IPS-20b (cell line): ENCODE measurements at regions not wholly inside any gene's neighbourhood (a gene's known extent, or its start where the extent isn't known, plus 50 kb on each side); places are given as distances from the start of the nearest gene placed in this dataset.

ENCODE experiments used
- H3K27ac ChIP-seq: one replicate; pipeline ENCODE4 v1.5.1; 2013; ENCODE audit warnings: low read length
- H3K27me3 ChIP-seq: 2 replicates; pipeline ENCODE4 v1.6.1; 2013; ENCODE audit warnings: mild to moderate bottlenecking, low read length, inconsistent platforms; ENCODE audit not compliant: insufficient read depth
- H3K36me3 ChIP-seq: 2 replicates; pipeline ENCODE4 v1.6.1; 2013; ENCODE audit warnings: low read depth, mild to moderate bottlenecking, inconsistent platforms, low read length, moderate library complexity; ENCODE audit not compliant: insufficient read depth
- H3K4me1 ChIP-seq: 2 replicates; pipeline ENCODE4 v1.6.1; 2013; ENCODE audit warnings: mild to moderate bottlenecking, control low read depth, inconsistent platforms, low read length, moderate library complexity; ENCODE audit not compliant: insufficient read depth
- H3K4me3 ChIP-seq: 2 replicates; pipeline ENCODE4 v1.5.1; 2013; ENCODE audit warnings: mild to moderate bottlenecking, low read length, inconsistent platforms
- H3K9ac ChIP-seq: 2 replicates; pipeline ENCODE4 v1.6.1; 2013; ENCODE audit warnings: low read depth, mild to moderate bottlenecking, inconsistent platforms, low read length, moderate library complexity
- H3K9me3 ChIP-seq: 2 replicates; pipeline ENCODE4 v1.6.1; 2013; ENCODE audit warnings: mild to moderate bottlenecking, low read depth, low read length, inconsistent platforms; ENCODE audit not compliant: insufficient read depth

DNA sequence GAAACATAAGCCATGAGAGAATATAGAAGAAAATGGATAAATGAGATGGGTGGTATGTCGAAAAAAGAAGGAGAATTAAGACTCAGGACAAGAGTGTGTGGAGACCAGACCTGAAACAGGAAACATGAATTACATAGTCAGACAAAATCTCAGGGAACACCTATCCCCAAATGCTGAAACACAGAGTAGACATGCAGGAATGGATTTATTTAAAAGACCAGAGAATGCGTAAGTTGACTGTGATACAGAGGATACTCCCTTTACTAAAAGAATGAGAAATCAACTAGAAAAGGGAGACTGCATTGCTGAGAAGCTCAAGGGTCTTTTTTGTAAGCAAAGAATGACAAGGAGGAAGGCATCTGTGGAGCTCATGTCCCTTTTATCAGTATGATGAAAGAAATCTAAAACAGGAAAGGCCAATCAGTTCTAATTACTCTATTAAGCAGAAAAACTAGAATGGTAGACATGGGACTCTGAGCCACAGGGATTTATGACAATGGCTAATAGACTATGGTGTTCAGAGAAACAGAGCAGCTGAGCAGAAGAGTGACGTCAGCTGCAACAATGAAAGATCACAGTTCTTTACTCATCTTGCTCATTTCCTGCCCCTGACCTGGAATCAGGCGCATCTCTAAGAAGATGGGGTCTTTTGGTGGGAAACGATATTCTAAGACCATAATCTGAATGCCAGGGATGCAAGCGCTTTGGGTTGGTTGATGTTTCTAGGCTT lies 138.9 kb upstream of the DHRS4 start:
- Histone ChIP-seq H3K4me3 (no peak overlapping the region), H3K27me3 (no peaks in the 10 kb centered on the region), H3K9ac (no peak overlapping the region), H3K27ac (no peak overlapping the region), H3K9me3 (no peaks in the 10 kb centered on the region), H3K36me3 (no peaks in the 10 kb centered on the region), H3K4me1 (no peaks in the 10 kb centered on the region)

DNA sequence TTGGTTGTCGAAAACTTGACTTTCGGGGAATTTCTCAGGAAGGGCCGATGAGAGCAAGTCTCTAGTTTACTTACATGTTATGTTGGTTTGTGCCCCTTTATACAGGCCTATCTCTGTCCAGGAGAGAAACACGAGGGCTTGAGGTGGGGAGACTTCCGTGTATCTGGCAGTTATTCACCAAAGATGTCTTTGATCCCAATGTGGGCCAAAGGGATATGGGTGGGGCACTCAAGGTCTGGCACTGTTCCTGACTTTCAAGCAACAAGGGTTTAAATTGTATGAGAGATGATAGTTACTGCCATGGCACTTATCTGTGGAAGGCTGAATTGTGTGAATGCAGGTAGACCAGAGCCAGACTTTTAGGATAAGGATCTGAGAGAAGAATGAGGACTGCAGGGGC lies 137.2 kb upstream of the DHRS4 start:
- Histone ChIP-seq H3K4me3 (no peak overlapping the region), H3K9ac (no peak overlapping the region)

GRCh38 chr14:23817164-23817767 lies 136.3 kb upstream of the DHRS4 start:
- H3K36me3 ChIP-seq = no peaks in the 10 kb centered on the region
- no peak overlapping the region for H3K9ac ChIP-seq
- no peak overlapping the region for H3K4me3 ChIP-seq
- no peak overlapping the region for H3K27ac ChIP-seq
- no peaks in the 10 kb centered on the region for H3K9me3 ChIP-seq
- no peaks in the 10 kb centered on the region for H3K27me3 ChIP-seq
- H3K4me1 ChIP-seq = no peaks in the 10 kb centered on the region

More for the DNA sequence above, 137.2 kb upstream of the DHRS4 start:
- no peaks in the 10 kb centered on the region for H3K27me3 ChIP-seq
- no peaks in the 10 kb centered on the region for H3K36me3 ChIP-seq
- H3K9me3 ChIP-seq = no peaks in the 10 kb centered on the region
- H3K27ac ChIP-seq = no peak overlapping the region
- H3K4me1 ChIP-seq = no peaks in the 10 kb centered on the region

DNA sequence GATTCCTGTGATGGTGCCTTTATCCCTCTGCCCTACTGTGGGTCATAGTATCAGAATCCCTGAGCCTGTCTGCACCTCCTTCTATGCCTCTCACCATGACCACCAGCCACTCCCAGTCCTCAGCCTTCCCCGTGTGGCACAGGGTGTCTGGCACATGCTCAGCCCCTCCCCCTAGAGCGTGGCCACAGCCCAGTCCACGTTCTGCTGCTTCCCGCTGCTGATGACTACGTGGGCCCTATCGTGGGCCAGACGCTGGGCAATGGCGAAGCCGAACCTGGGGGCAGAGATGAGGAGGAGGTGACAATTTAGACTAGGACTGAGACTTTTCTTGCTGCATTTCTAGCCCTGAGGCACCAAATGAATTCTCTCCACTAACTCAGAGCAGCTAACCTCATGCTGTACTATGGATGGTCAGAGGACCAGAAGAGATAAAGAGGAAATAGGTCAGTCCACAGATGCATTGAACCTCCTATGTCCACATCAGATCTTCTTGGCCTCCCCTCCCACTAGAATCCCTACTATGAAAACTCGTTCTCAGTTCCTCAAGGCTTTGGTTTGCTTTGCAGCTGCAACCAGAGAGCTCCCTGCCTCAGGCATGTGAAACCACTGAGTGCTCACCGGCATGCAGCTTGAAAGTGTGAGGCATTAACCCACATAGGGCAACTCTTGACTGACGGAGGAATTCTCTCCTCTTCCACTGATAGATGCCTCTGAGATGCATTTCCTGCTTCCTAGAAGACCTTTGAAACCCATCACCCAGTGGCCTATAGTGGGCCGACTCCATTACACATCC lies 126.3 kb upstream of the DHRS4 start:
- Histone ChIP-seq H3K27me3 (no peaks in the 10 kb centered on the region), H3K9ac (no peak overlapping the region)

GRCh38 chr14:23828001-23828400 lies 125.6 kb upstream of the DHRS4 start:
- Histone ChIP-seq H3K27ac (no peak overlapping the region), H3K36me3 (no peaks in the 10 kb centered on the region), H3K9me3 (no peaks in the 10 kb centered on the region), H3K4me1 (no peaks in the 10 kb centered on the region), H3K9ac (no peak overlapping the region), H3K4me3 (no peak overlapping the region), H3K27me3 (no peaks in the 10 kb centered on the region)

More for the DNA sequence above, 126.3 kb upstream of the DHRS4 start:
- H3K9me3 ChIP-seq = no peaks in the 10 kb centered on the region
- H3K4me3 ChIP-seq = no peak overlapping the region
- H3K27ac ChIP-seq = no peak overlapping the region
- no peaks in the 10 kb centered on the region for H3K36me3 ChIP-seq
- no peaks in the 10 kb centered on the region for H3K4me1 ChIP-seq

DNA sequence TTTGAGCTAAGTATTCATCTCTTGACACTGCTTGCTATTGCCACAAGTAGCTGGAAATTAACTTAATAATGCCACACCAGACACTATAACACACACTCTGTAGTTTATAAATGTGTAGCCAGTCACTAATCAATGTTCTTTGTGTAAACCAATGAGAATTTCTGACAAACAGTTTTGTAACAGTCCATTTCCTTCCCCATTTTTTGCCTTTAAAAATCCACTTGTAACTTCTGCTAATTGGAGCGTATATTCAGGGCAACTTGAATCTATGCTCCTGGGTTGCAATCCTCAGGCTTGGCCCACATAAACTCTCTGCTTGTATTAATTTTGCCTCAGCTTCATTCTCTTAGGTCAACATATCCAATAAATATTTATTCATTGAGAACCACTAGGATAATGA lies 125.0 kb upstream of the DHRS4 start:
- H3K4me1 ChIP-seq = no peaks in the 10 kb centered on the region

DNA sequence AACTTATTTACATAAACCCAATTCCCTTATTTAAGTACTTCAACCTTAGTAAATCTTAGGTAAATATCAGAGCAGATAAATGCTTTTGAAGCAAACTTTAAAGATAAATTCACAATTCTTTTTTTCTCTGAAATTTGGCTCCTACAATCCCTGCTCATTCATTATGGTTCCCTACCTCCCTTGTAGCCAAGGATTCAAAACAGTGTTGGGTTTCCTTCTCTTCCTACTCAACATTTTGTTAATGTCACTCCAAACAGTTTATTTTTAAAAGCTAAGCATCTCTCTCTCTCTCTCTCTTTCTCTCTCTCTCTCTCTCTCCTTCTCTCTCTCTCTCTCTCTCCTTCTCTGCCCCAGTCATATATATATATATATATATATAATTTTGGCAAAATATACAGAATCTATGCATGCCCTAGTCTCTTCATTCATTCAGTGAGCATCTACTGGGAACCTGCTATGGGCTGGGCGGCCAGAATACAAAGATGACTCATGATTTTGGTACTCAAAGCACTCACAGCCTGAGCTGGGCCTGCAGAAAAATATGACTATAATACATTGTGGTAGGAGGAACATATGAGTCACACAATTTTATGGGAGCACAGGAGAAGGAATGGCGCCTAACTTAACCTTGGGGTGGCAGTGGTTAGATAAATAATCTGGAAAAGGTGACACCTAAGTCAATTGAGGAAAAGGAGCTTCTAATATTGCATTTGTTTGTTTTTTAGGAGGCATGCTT lies 123.7 kb upstream of the DHRS4 start:
- Histone ChIP-seq H3K4me1 (no peaks in the 10 kb centered on the region), H3K4me3 (no peak overlapping the region), H3K9ac (no peak overlapping the region), H3K27ac (no peak overlapping the region), H3K27me3 (no peaks in the 10 kb centered on the region), H3K9me3 (no peaks in the 10 kb centered on the region), H3K36me3 (no peaks in the 10 kb centered on the region)

More for the DNA sequence above, 125.0 kb upstream of the DHRS4 start:
- H3K36me3 ChIP-seq = no peaks in the 10 kb centered on the region
- no peaks in the 10 kb centered on the region for H3K9me3 ChIP-seq
- no peak overlapping the region for H3K9ac ChIP-seq
- no peak overlapping the region for H3K4me3 ChIP-seq
- no peaks in the 10 kb centered on the region for H3K27me3 ChIP-seq
- no peak overlapping the region for H3K27ac ChIP-seq

DNA sequence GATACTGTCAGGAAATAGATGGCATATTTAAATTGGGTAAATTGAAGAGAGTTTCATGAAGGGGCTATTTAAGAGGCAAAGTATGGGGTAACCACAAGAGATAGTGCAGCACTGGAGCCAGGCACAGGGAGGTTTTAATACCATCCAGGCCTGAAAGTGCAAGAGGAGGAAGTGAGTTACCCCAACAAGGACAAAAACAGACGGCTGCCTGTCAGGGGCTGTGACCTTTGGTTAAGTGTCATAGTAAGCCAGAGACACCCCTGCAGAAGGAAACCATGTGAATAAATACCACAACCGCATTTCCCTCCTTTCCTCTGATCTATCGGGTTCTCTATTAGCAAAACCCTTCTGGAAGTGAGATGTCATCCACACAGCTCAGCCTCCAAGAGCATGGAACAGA lies 122.0 kb upstream of the DHRS4 start:
- H3K9me3 ChIP-seq = no peaks in the 10 kb centered on the region
- no peaks in the 10 kb centered on the region for H3K36me3 ChIP-seq
- H3K27me3 ChIP-seq = no peaks in the 10 kb centered on the region
- H3K4me1 ChIP-seq = no peaks in the 10 kb centered on the region
- H3K27ac ChIP-seq = no peak overlapping the region
- no peak overlapping the region for H3K9ac ChIP-seq
- H3K4me3 ChIP-seq = no peak overlapping the region

- Histone ChIP-seq H3K36me3 (no peaks in the 10 kb centered on the region), H3K27ac (no peak overlapping the region), H3K27me3 (no peaks in the 10 kb centered on the region), H3K4me3 (no peak overlapping the region), H3K9me3 (no peaks in the 10 kb centered on the region), H3K9ac (no peak overlapping the region), H3K4me1 (no peaks in the 10 kb centered on the region)
Measured at GRCh38 chr14:23861666-23862065, 91.9 kb upstream of the DHRS4 start.

DNA sequence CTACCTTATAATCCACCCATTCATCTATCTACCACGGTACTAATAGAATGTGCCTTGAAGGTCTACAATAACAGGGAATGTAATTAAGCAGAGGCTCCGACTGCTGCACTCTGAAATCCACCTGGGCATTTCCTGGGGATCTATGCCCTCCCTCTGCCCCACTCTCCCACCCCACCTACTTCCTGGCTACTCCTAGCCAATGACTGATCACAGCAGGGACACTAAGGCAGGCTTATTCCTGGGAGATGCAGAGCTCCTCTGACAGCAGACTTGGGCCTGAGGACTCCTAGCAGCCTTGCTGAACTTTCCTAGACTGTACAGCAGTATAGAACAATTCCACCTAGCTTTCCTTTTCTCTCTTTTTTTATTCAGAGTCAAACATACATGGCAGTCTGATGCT lies 91.1 kb upstream of the DHRS4 start:
- H3K36me3 ChIP-seq = no peaks in the 10 kb centered on the region
- no peaks in the 10 kb centered on the region for H3K9me3 ChIP-seq
- H3K9ac ChIP-seq = no peak overlapping the region
- H3K4me1 ChIP-seq = no peaks in the 10 kb centered on the region
- H3K4me3 ChIP-seq = no peak overlapping the region
- H3K27me3 ChIP-seq = no peaks in the 10 kb centered on the region
- H3K27ac ChIP-seq = no peak overlapping the region

- H3K9ac ChIP-seq = no peak overlapping the region
- no peak overlapping the region for H3K27ac ChIP-seq
- no peak overlapping the region for H3K4me3 ChIP-seq
- H3K9me3 ChIP-seq = no peaks in the 10 kb centered on the region
- H3K4me1 ChIP-seq = no peaks in the 10 kb centered on the region
- no peaks in the 10 kb centered on the region for H3K36me3 ChIP-seq
- no peaks in the 10 kb centered on the region for H3K27me3 ChIP-seq
Measured at GRCh38 chr14:23863836-23864235, 89.7 kb upstream of the DHRS4 start.
